Limb (tissue), 2 donors: ENCODE measurements at regions not wholly inside any gene's neighbourhood (a gene's known extent, or its start where the extent isn't known, plus 50 kb on each side); places are given as distances from the start of the nearest gene placed in this dataset.
"Not testable (repeated sequence)": the region's sequence is repeated elsewhere in the genome, so short reads cannot be mapped to it uniquely, and the experiment has no call there.

Source experiments
- DNase-seq, 2 donors: peaks; one replicate each; pipeline ENCODE4 v3.0.0-alpha.2; 2016; ENCODE audit errors: extremely low spot score in 2 of 2

- no peak for DNase-seq
Measured at GRCh38 chr5:167271081-167271480, 1020.4 kb upstream of the WWC1 start.

- no peak for DNase-seq
Measured at GRCh38 chr5:167271511-167271910, 1019.9 kb upstream of the WWC1 start.

DNA sequence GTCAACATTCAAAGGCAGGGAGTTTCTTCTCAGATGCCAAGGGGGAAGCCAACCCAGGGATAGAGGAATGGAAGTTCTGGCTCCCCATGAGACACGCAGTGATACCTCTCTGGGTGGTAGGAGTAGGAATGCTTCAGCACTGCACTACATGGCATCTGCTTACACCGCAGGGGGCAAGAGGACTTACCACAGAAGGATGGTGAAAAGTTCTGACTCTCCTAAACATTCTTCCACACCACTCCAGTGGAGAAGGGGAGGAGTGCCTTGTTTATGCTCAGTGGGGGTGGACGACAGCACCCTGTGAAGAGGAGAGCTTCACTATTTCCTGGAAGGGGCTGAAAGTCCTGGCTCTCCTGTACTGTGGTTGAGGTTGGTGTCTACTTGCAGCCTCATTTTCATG lies 1011.3 kb upstream of the WWC1 start:
- DNase-seq: no peak

GRCh38 chr5:167281925-167282324 lies 1009.5 kb upstream of the WWC1 start:
- DNase-seq: no peak

DNA sequence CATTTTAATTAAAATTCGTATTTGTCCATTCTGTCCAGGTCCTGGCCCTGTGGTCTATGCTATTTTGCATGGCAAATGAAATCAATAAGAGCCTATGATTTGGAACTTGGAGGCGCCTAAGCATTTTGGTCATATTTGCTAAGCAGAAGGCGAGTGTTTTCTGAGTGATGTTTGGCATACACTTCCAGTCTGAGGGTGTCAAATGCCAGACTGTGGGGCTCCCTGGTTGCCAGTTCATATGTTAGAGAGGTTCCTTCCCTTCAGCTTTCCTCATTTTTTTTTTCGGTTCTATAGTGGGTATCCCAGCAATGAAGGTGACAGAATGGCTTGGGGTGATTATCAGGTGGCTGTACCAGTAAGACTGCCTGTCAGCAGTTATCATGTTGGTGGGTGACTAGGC lies 1007.8 kb upstream of the WWC1 start:
- DNase-seq: no peak

- DNase-seq: no peak
Measured at GRCh38 chr5:167284222-167284890, 1007.1 kb upstream of the WWC1 start.

GRCh38 chr5:167285591-167285990 lies 1005.9 kb upstream of the WWC1 start:
- DNase-seq: no peak

GRCh38 chr5:167286891-167287290 lies 1004.6 kb upstream of the WWC1 start:
- DNase-seq: no peak

- DNase-seq: no peak
Measured at GRCh38 chr5:167290478-167290877, 1001.0 kb upstream of the WWC1 start.

- DNase-seq: peak in 1 of 2 donors; percentile 5
Measured at GRCh38 chr5:167294882-167295680, 996.4 kb upstream of the WWC1 start.

GRCh38 chr5:167295681-167296005 lies 995.8 kb upstream of the WWC1 start:
- no peak for DNase-seq

GRCh38 chr5:167296066-167296465 lies 995.4 kb upstream of the WWC1 start:
- no peak for DNase-seq

DNA sequence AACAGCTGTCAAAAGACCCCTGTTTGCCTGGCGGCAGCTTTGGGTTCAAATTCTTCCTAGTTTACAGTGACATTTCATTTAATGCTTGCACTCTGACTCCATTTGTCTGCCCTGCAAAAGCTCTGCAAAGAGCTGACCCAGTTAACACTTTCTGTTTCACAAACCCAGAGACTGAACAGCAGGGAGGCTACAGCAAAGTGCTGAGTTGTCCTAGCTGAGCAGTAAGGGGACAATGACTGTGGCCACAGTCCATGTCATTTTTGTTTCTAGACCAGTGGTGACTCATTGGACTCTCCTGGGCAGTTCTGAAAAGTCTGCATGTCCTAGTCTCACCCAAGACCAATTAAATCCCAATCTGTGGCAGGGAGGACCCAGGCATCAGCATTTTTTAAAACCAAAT lies 994.8 kb upstream of the WWC1 start:
- DNase-seq: no peak

GRCh38 chr5:167299861-167300260 lies 991.6 kb upstream of the WWC1 start:
- DNase-seq: not testable (repeated sequence)

GRCh38 chr5:167303582-167303981 lies 987.9 kb upstream of the WWC1 start:
- no peak for DNase-seq

DNA sequence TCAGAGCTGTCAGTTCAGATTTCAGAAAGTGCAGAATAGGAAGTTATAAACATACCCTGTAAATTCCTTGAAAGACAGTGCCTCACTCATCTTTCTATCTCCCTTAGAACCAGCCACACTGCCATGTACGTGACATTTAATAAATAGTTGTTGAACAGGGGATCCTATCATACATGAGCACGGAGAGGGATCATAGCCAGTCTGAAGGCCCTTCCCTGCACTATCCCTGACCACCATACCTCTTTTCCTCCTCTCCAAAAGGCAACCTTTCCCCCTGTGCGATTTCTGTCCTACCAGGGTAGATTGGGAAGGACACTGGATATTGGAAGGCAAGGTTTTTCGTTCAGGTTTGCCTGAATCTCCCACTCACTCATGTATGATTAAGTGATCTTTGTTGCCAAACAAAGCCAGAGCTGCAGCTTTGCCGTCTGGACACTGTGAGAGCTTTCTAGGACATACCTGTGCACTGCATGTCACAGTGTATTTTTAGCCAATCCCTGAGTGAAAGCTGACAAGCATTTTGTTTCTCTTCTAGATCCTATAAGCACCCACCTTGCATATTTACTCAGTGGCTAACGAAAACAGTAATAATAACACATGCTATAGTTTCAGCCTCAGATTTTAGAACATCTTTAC lies 986.5 kb upstream of the WWC1 start:
- no peak for DNase-seq

GRCh38 chr5:167305591-167306213 lies 985.7 kb upstream of the WWC1 start:
- no peak for DNase-seq

GRCh38 chr5:167307042-167307441 lies 984.4 kb upstream of the WWC1 start:
- DNase-seq: no peak

DNA sequence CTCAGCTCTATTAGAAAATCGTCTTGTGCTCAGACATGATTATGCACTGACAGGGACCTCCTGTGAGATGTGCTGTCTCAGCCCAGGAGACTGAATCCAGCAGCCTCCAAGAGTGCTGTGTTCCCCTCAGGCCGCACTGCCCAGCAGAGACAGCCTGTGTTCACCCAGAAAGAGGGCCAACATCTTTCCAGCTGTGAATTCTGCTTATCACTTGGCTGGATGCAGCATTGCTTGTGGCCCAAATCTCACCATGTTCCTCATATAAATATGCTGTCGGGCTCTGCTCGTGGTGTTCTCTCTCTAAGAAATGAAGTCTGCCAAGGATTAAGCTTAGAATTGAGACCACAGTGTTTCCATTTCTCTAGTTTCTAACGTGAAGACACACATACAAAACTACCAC lies 983.0 kb upstream of the WWC1 start:
- DNase-seq: no peak

DNA sequence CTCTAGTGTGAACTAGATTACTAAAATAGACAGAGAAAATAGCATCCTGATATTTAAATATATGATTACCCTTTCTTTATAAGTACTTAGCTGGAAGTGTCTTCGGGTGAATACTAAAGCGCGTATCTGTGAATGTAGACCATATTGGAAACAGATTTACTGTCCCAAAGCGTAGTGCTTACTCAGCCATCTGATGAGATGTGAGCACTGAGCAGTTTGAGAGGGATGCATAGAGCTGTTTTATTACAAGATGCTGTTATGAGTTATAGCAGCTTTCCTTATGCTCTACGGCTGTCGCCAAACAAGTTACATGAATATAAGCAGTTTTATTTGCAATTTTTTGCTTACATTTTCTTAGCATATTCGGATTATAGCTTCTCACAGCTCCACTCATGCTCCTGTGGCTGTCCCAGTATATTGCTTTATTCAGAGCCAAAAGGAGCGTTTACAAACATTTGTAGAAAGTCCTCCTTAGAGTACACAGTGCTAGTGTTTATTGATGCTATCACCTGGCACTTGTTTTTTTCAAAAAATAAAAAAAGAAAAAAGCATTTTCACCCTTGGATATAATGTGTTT lies 981.4 kb upstream of the WWC1 start:
- DNase-seq: peak in 1 of 2 donors; percentile 32

- no peak for DNase-seq
Measured at GRCh38 chr5:167311340-167311739, 980.1 kb upstream of the WWC1 start.

GRCh38 chr5:167312225-167312624 lies 979.2 kb upstream of the WWC1 start:
- DNase-seq: no peak
